GM18520 (cell line): ENCODE measurements at regions not wholly inside any gene's neighbourhood (a gene's known extent, or its start where the extent isn't known, plus 50 kb on each side); places are given as distances from the start of the nearest gene placed in this dataset.
A peak's percentile ranks its signal among the peaks of the same experiment; 100 is the strongest.
"Not testable (repeated sequence)": the region's sequence is repeated elsewhere in the genome, so short reads cannot be mapped to it uniquely, and the experiment has no call there.

Source experiments
- ATAC-seq: cut with Tn5 transposase; IDR thresholded peaks from one replicate; pipeline ENCODE4 v1.9.1; 2021; ENCODE audit not compliant: unreplicated experiment

DNA sequence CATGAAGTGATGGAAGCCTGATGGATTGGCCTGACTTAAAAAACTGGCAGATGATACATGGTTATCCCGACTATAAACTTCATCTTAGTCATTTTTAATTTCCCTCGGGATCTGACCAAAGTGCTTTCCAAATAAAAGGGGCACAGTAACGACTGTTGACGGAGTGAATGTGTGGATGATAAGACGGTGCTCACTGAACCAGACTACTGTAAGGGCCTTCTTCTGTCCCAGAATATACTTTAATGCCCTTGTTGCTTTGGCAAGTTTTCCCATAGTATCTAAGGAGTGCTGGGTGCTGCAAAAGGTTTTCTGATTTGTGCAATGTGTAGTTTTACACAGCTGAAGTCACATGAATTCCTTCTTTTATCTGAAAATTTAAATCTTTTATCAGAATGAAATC lies 373.5 kb downstream of the DSEL start:
- ATAC-seq: no peak

- no peak for ATAC-seq
These were observed 373.9 kb downstream of the DSEL start for GRCh38 chr18:67142604-67143003.

GRCh38 chr18:67140495-67140894 lies 376.0 kb downstream of the DSEL start:
- no peak for ATAC-seq

DNA sequence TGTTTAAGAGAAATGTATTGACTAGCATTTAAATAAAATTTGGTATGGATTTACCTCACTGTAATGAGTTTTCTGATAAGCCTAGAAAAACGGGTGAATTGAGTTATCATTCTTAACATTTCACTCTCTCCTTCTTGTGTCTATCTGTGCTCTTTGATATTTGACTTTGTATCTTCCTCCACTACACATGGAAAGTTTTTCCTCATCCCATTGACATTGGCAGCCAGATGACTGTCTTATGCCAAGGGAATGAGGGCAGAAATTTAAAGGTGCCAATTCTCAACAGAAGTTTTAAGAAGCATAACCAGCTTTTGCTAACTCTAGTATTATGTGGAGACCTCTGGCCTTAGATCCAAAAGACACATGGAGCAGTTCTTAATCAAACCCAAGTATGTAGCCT lies 376.6 kb downstream of the DSEL start:
- ATAC-seq: no peak

DNA sequence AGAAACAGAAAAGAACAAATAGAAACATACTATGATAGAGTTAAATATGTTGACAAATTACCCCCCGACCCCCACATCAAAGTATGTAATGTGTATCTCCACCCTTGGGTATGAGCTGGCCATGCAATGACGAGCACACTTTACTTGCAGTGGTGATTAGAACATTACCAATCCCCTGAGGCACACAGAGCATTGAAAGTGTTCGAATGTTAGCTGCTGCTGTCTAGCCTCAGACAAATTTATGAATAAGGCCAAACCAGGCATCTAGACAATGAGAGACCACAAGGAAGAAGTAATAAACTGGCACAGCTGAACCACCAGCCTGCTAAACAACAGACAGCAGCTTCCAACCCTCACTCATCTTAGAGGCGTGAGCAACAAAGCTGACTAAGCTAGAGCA lies 380.5 kb downstream of the DSEL start:
- no peak for ATAC-seq

DNA sequence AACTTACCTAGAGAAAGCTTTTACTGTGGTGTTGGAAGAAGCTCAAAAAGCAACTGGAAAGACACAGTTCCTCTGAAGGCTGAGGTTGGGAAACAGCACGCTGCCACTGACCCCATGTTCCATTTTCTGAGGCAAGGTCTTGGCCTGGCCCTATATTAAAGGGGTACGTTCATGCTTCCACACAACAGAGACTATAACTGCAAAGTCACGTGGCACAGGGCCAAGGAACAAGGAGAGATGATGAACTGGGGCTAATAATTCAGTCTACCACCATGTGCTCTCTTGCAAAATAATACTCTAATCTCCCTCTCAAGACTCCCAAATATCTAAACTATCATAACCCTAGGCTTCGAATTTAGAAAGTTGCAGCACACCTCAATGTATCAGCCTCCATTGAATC lies 381.6 kb downstream of the DSEL start:
- no peak for ATAC-seq

DNA sequence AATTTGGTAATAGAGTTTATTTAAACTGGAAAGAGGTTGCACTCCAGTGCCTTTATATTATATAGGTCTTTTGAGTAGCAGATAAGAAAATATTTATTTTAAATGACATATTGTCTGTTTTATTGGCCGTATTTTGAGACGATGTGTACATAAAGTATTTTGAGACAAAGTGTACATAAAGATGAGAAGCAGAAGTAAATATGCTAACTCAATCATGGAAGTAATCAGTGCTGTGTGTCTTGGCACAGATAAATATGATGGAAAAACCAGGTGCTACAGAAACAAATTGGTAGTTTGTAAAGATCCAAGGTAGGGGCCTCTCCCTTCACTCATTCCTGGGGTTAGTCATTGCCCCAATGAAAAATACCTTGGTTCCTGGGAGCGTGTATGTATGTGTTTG lies 382.9 kb downstream of the DSEL start:
- ATAC-seq: no peak

- ATAC-seq: no peak
These were observed 383.6 kb downstream of the DSEL start for GRCh38 chr18:67132919-67133318.

GRCh38 chr18:67131498-67131897 lies 385.0 kb downstream of the DSEL start:
- ATAC-seq: no peak

GRCh38 chr18:67126751-67127150 lies 389.8 kb downstream of the DSEL start:
- ATAC-seq: not testable (repeated sequence)

DNA sequence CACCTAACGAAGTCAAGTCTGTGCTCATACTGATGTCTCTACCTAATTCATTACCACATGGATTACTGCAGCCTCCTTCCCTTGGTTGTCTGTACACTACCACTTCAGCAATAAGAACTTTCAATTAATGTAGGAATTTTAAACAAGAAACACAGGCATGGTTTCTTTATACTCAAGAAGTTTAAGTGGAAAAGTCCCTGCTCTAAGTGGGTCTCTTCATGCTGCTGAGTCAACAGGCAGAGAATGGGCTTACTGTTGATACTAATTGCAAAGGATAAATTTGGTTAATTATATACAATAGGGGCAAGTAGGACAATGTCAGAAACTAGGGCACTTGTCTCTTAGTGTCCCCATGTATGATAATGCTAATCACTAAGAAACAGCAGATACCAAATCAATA lies 392.6 kb downstream of the DSEL start:
- no peak for ATAC-seq

- no peak for ATAC-seq
These were observed 398.7 kb downstream of the DSEL start for GRCh38 chr18:67117804-67118203.

DNA sequence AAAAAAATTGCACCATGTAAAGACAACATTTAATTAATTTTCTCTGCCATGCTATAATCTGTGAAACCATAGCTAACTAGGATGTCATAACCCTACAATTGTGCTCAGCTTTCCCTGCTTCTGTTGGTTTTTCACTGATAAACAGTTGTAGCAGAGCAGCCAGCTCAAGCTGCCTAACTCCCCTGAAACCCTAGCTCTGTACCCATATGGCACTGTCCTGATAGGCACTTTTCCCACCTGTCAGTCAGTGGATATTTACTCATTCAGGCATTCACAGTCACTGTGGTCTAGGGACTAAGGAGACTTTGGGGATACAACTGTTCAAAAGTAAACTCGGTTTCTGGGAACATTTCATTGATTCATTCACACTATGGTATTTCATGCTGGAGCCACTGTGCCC lies 407.0 kb downstream of the DSEL start:
- ATAC-seq: no peak

GRCh38 chr18:67108894-67109293 lies 407.6 kb downstream of the DSEL start:
- no peak for ATAC-seq

DNA sequence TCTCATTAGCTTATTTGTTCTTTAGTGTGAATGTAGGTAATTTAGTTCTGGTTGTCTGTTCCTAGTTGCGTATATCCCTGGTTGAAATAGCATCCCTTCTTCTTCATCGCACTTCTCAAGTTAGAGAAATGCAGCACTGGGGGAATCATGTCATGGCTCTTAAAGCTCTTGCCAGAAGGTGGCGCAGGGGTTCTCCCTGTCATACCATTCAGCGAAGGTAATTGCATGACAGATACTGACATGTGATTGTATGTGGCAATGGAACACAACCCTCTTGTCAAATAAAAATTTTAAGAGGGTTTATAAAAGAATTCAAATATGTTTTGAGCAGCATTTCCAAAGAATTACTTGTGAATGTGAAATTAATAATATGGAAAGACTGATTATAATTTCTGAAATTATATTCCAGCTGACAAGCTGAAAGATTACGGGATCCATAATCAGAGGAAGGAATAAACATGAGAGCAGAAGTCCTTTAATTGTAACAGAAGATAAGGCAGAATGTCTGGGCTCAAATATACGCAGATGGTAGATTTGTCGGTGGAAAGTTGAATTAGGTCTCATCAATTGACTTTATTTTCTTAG lies 411.7 kb downstream of the DSEL start:
- peak; percentile 72 for ATAC-seq

DNA sequence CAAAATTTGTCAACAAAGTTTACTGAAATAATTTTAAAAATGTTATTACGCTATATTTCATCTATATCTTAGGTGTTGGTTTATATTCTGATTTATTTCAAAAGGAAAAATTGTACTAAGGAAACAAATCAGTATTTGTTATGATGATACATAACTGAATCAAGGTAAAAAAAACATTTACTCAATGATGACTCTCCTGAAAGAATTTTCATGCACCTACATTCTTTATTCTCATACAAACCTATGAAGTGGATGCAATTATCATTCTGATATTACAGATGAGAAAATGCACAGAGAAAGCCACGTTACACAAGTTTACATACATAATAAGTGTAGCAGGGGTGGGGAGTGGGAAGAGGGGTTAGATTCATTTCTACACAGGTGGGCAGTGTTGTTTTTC lies 422.4 kb downstream of the DSEL start:
- ATAC-seq: no peak

DNA sequence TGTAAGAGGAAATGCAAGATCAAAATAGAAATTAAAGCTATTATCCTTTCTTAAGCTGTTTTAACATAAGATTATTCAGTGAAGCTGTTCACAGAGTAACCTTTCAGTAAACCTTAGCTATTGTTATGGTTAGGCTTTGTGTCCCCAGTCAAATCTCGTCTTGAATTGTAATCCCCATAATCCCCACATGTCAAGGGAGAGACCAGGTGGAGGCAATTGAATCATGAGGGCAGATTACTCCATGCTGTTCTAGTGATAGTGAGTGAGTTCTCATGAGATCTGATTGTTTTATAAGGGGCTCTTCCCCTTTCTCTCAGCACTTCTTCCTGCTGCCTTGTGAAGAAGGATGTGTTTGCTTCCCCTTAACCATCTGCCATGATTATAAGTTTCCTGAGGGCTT lies 424.4 kb downstream of the DSEL start:
- ATAC-seq: no peak

GRCh38 chr18:67081482-67082211 lies 434.9 kb downstream of the DSEL start:
- ATAC-seq: no peak

- ATAC-seq: no peak
These were observed 435.9 kb downstream of the DSEL start for GRCh38 chr18:67080601-67081000.

DNA sequence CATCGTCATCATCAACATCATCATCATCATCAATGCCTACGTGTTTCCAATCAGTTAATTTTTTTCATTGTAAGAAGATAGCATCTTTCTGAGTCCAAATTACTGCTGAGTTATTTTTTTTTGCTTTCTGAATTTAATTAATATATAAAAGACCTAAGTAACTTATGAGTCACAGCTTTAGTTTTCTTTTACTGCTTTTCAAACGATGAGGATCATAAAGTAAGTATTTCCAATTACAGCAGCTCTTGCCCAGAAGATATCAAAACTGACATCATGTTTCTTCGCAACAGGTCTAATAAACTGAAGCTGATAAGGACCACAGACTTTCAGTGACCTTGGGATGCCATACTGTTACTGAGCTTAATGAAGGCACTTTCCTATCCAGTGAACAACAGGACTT lies 442.2 kb downstream of the DSEL start:
- ATAC-seq: no peak

- ATAC-seq: no peak
These were observed 443.7 kb downstream of the DSEL start for GRCh38 chr18:67072791-67073190.

- no peak for ATAC-seq
These were observed 447.9 kb downstream of the DSEL start for GRCh38 chr18:67068608-67069007.

GRCh38 chr18:67047334-67047733 lies 443.4 kb upstream of the CDH19 start:
- ATAC-seq: no peak
